ENCODE measurements at regions not wholly inside any gene's neighbourhood (a gene's known extent, or its start where the extent isn't known, plus 50 kb on each side); places are given as distances from the start of the nearest gene placed in this dataset.

DNA sequence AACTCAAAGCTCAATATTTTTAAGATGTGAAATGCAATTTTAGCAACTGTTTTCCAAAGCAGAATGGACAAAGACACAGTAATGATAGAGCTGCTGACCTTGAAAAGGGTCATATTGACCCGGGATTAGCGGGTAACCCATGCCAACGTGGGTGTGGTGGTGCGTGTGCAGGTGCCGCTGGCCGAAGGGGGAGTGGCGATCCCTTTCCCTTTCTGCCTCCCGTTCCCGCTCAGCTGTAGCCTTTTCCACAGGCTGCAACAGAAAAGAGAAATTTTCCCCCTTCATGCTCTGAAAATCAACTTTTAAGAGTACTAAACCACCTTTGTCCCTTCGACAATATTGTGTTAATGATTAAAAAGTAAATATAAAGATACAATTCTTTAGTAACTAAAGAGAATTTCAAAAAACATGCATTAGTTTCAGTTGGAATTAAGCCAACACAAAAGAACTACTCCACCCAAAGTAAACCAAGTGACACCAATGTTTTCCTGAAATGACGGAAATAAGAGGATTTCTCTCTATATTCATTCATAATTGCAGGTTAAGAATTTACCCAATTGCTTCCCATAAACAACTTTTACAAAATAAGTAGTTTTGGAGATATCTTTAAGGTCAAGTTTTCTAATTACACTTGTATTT lies 105.2 kb downstream of the ZNF608 start (continued):
- no peak for TF ChIP-seq ZNF143 (CRISPR knock-in tag; IDR thresholded peaks at IDR 0.05)
- TF ChIP-seq ZNF773 (CRISPR knock-in tag; IDR thresholded peaks at IDR 0.05; ENCODE audit: borderline replicate concordance) = no peak
- TF ChIP-seq PRMT3 (CRISPR knock-in tag; IDR thresholded peaks at IDR 0.05; ENCODE audit: borderline replicate concordance, low read depth) = no peak
- TF ChIP-seq MED1 (CRISPR knock-in tag; IDR thresholded peaks at IDR 0.05) = 0 out of 2 replicates have a peak, but pooled peaks have one; percentile 16
- TF ChIP-seq PHB2 (IDR thresholded peaks at IDR 0.05; ENCODE audit: partially characterized antibody) = no peak
- peak; percentile 57; the same call in 1 of the 2 replicates for TF ChIP-seq PITX1 (CRISPR knock-in tag; IDR thresholded peaks at IDR 0.05)
- TF ChIP-seq, protein P1, sequence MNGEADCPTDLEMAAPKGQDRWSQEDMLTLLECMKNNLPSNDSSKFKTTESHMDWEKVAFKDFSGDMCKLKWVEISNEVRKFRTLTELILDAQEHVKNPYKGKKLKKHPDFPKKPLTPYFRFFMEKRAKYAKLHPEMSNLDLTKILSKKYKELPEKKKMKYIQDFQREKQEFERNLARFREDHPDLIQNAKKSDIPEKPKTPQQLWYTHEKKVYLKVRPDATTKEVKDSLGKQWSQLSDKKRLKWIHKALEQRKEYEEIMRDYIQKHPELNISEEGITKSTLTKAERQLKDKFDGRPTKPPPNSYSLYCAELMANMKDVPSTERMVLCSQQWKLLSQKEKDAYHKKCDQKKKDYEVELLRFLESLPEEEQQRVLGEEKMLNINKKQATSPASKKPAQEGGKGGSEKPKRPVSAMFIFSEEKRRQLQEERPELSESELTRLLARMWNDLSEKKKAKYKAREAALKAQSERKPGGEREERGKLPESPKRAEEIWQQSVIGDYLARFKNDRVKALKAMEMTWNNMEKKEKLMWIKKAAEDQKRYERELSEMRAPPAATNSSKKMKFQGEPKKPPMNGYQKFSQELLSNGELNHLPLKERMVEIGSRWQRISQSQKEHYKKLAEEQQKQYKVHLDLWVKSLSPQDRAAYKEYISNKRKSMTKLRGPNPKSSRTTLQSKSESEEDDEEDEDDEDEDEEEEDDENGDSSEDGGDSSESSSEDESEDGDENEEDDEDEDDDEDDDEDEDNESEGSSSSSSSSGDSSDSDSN (CRISPR knock-in tag; IDR thresholded peaks at IDR 0.05) = no peak
- TF ChIP-seq, protein P2, sequence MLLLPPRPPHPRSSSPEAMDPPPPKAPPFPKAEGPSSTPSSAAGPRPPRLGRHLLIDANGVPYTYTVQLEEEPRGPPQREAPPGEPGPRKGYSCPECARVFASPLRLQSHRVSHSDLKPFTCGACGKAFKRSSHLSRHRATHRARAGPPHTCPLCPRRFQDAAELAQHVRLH (CRISPR knock-in tag; IDR thresholded peaks at IDR 0.05; ENCODE audit: borderline replicate concordance, low read depth) = no peak
- no peak for TF ChIP-seq ZNF782 (CRISPR knock-in tag; IDR thresholded peaks at IDR 0.05; ENCODE audit: borderline replicate concordance)
- 0 out of 2 replicates have a peak, but pooled peaks have one; percentile 26 for TF ChIP-seq RFX3 (CRISPR knock-in tag; IDR thresholded peaks at IDR 0.05)
- no peak for TF ChIP-seq REPIN1 (CRISPR knock-in tag; IDR thresholded peaks at IDR 0.05; ENCODE audit: borderline replicate concordance, low read depth)
- TF ChIP-seq, protein P3, sequence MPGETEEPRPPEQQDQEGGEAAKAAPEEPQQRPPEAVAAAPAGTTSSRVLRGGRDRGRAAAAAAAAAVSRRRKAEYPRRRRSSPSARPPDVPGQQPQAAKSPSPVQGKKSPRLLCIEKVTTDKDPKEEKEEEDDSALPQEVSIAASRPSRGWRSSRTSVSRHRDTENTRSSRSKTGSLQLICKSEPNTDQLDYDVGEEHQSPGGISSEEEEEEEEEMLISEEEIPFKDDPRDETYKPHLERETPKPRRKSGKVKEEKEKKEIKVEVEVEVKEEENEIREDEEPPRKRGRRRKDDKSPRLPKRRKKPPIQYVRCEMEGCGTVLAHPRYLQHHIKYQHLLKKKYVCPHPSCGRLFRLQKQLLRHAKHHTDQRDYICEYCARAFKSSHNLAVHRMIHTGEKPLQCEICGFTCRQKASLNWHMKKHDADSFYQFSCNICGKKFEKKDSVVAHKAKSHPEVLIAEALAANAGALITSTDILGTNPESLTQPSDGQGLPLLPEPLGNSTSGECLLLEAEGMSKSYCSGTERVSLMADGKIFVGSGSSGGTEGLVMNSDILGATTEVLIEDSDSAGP (CRISPR knock-in tag; IDR thresholded peaks at IDR 0.05; ENCODE audit: borderline replicate concordance) = no peak
- TF ChIP-seq ZNF264 (CRISPR knock-in tag; IDR thresholded peaks at IDR 0.05) = no peak
- TF ChIP-seq, protein P4, sequence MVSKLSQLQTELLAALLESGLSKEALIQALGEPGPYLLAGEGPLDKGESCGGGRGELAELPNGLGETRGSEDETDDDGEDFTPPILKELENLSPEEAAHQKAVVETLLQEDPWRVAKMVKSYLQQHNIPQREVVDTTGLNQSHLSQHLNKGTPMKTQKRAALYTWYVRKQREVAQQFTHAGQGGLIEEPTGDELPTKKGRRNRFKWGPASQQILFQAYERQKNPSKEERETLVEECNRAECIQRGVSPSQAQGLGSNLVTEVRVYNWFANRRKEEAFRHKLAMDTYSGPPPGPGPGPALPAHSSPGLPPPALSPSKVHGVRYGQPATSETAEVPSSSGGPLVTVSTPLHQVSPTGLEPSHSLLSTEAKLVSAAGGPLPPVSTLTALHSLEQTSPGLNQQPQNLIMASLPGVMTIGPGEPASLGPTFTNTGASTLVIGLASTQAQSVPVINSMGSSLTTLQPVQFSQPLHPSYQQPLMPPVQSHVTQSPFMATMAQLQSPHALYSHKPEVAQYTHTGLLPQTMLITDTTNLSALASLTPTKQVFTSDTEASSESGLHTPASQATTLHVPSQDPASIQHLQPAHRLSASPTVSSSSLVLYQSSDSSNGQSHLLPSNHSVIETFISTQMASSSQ (IDR thresholded peaks at IDR 0.05; ENCODE audit: low read depth) = no peak
- TF ChIP-seq, protein P4 (CRISPR knock-in tag; IDR thresholded peaks at IDR 0.05; ENCODE audit: borderline replicate concordance) = no peak
- TF ChIP-seq, protein P5, sequence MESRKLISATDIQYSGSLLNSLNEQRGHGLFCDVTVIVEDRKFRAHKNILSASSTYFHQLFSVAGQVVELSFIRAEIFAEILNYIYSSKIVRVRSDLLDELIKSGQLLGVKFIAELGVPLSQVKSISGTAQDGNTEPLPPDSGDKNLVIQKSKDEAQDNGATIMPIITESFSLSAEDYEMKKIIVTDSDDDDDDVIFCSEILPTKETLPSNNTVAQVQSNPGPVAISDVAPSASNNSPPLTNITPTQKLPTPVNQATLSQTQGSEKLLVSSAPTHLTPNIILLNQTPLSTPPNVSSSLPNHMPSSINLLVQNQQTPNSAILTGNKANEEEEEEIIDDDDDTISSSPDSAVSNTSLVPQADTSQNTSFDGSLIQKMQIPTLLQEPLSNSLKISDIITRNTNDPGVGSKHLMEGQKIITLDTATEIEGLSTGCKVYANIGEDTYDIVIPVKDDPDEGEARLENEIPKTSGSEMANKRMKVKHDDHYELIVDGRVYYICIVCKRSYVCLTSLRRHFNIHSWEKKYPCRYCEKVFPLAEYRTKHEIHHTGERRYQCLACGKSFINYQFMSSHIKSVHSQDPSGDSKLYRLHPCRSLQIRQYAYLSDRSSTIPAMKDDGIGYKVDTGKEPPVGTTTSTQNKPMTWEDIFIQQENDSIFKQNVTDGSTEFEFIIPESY (CRISPR knock-in tag; IDR thresholded peaks at IDR 0.05) = peak; percentile 93
- TF ChIP-seq FOXA1 (IDR thresholded peaks at IDR 0.05) = no peak
- peak; percentile 45 for TF ChIP-seq FOXA1 (CRISPR knock-in tag; IDR thresholded peaks at IDR 0.05)
- no peak for TF ChIP-seq SRSF4 (IDR thresholded peaks at IDR 0.05; ENCODE audit: low read depth, low read length, poor library complexity, severe bottlenecking)
- TF ChIP-seq, protein P6, sequence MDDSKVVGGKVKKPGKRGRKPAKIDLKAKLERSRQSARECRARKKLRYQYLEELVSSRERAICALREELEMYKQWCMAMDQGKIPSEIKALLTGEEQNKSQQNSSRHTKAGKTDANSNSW (CRISPR knock-in tag; IDR thresholded peaks at IDR 0.05; ENCODE audit: borderline replicate concordance) = no peak
